Adrenal gland (tissue), 9 donors: ENCODE measurements at regions not wholly inside any gene's neighbourhood (a gene's known extent, or its start where the extent isn't known, plus 50 kb on each side); places are given as distances from the start of the nearest gene placed in this dataset.

Experiments
- DNase-seq, 7 donors: peaks; one replicate each; pipeline ENCODE4 v3.0.0-alpha.2; 2019 to 2020
- H3K27ac ChIP-seq, 5 donors: fragments of 200-600 bp; sonication (generic) in 4 of 5; 1 replicate in 3 of 5; 2 replicates in 2 of 5; pipeline versions ENCODE4 v1.5.1 to v1.8.0; 2016 to 2020; ENCODE audit warnings: mild to moderate bottlenecking in 1 of 5
- H3K27me3 ChIP-seq: fragments of 200-600 bp; 2 replicates; pipeline ENCODE4 v1.8.0; 2021
- H3K36me3 ChIP-seq, 2 donors: fragments of 200-600 bp; replicated peaks in 1 of 2; 1 replicate in 1 of 2; 2 replicates in 1 of 2; pipeline versions ENCODE4 v1.5.1 to v1.8.0; 2018 to 2022
- H3K4me1 ChIP-seq, 2 donors: fragments of 200-600 bp; replicated peaks in 1 of 2; 1 replicate in 1 of 2; 2 replicates in 1 of 2; pipeline versions ENCODE4 v1.5.1 to v1.8.0; 2018 to 2021
- H3K4me3 ChIP-seq, 4 donors: fragments of 200-600 bp; sonication (generic) in 3 of 4; one replicate each; pipeline ENCODE4 v1.5.1; 2016 to 2018
- H3K9me3 ChIP-seq, 3 donors: fragments of 200-600 bp; sonication (generic) in 1 of 3; replicated peaks in 1 of 3; 1 replicate in 2 of 3; 2 replicates in 1 of 3; pipeline versions ENCODE4 v1.5.1 to v1.8.0; 2016 to 2021
- CTCF ChIP-seq, 6 experiments: fragments of 450-650 bp in 4 of 6; fragments of 200-600 bp in 2 of 6; sonication (generic) in 1 of 6; IDR thresholded peaks; 1 replicate in 5 of 6; 2 replicates in 1 of 6; pipeline versions ENCODE4 v1.5.1 to v1.8.0; 2016 to 2021; ENCODE audit warnings: antibody characterized with exemption in 6 of 6, mild to moderate bottlenecking in 2 of 6, moderate library complexity in 1 of 6
- POLR2A ChIP-seq, 2 donors: fragments of 450-650 bp; IDR thresholded peaks; one replicate each; pipeline ENCODE4 v1.6.1; 2017; ENCODE audit warnings: antibody characterized with exemption in 2 of 2, mild to moderate bottlenecking in 2 of 2, moderate library complexity in 1 of 2
- WGBS, 4 donors: extraction: QIAGEN DNeasy Blood & Tissue Kit in 2 of 4; methylation state at CpG; one replicate each; pipeline versions ENCODE4 v1.1.5 to v1.1.7; 2013 to 2017; 5-methylcytosine and 5-hydroxymethylcytosine counted together
- intact Hi-C, 2 donors: fragments of 100-400 bp; cut with DNase I; formaldehyde crosslinking; loops; one replicate each; pipeline versions ENCODE4 v1.14.1 to v1.15.0; 2022 to 2023
- donor health status: healthy with polysubstance abuse.
- donor health status: Bipolar disorder and iron deficiency.
- donor health status: DM: yes; HTN: yes; CAD: no.
- donor health status: DM: no; HTN: no; CAD: no.
- donor health status: DM: no; HTN: no; CAD: no.

- Histone ChIP-seq H3K4me3 (no peak overlapping the region), H3K27me3 (no peaks in the 10 kb centered on the region), H3K36me3 (no peaks in the 10 kb centered on the region), H3K27ac (no peak overlapping the region), H3K4me1 (no peaks in the 10 kb centered on the region), H3K9me3 (no peaks in the 10 kb centered on the region)
- DNase-seq = no peak
- WGBS, 4 donors = 27 to 46% (median 33%) methylated on average over 1 of the region's 1 CpG; no CpG with 5 or more reads in 1 of the 4 donors
- intact Hi-C loops = no loop called here
- TF ChIP-seq POLR2A (IDR thresholded peaks at IDR 0.05) (no peak), CTCF (IDR thresholded peaks at IDR 0.05) (no peak)
Measured at GRCh38 chr11:131302836-131303235, 67.6 kb upstream of the NTM start.

- intact Hi-C loops = no loop called here
- H3K27ac ChIP-seq = no peak overlapping the region
- no peaks in the 10 kb centered on the region for H3K4me1 ChIP-seq
Measured at GRCh38 chr11:131303611-131304119, 66.8 kb upstream of the NTM start.

GRCh38 chr11:131305005-131305404 lies 65.4 kb upstream of the NTM start:
- no peaks in the 10 kb centered on the region for H3K36me3 ChIP-seq
- WGBS, 4 donors = 58 to 72% (median 68%) methylated on average over 3 of the region's 3 CpGs
- TF ChIP-seq CTCF (IDR thresholded peaks at IDR 0.05) (no peak), POLR2A (IDR thresholded peaks at IDR 0.05) (no peak)
- intact Hi-C loops = no loop called here
- H3K4me1 ChIP-seq = no peaks in the 10 kb centered on the region
- no peaks in the 10 kb centered on the region for H3K9me3 ChIP-seq
- H3K4me3 ChIP-seq = no peak overlapping the region
- DNase-seq = no peak
- H3K27ac ChIP-seq = no peak overlapping the region
- H3K27me3 ChIP-seq = no peaks in the 10 kb centered on the region

More at GRCh38 chr11:131303611-131304119, 66.8 kb upstream of the NTM start:
- Histone ChIP-seq H3K27me3 (no peaks in the 10 kb centered on the region), H3K36me3 (no peaks in the 10 kb centered on the region), H3K9me3 (no peaks in the 10 kb centered on the region), H3K4me3 (no peak overlapping the region)
- WGBS, 4 donors = 68 to 75% (median 71%) methylated on average over 5 of the region's 5 CpGs
- DNase-seq = no peak
- TF ChIP-seq CTCF (IDR thresholded peaks at IDR 0.05) = no peak
- TF ChIP-seq POLR2A (IDR thresholded peaks at IDR 0.05) = no peak

DNA sequence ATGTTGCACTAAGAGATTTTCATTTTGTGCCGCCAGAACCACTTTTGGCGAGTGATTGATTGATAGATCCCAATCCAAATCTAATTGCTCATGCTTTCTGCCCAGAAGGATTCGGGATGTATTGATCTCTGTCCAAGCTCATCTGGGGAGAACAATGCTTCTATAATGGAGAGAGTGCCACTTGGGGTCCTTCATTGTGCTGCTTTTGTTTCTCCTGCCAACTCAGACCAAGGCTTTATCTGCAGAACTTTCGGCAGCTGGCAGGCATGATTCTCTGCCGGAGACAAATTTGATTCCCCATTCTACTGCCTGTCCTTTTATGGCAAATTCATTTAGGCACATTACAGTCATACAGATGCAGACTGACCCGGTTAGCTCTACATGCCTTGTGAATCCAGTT lies 62.9 kb upstream of the NTM start:
- TF ChIP-seq CTCF (IDR thresholded peaks at IDR 0.05) = no peak
- TF ChIP-seq POLR2A (IDR thresholded peaks at IDR 0.05) = no peak
- H3K4me1 ChIP-seq = no peaks in the 10 kb centered on the region
- H3K27ac ChIP-seq = no peak overlapping the region
- intact Hi-C loops = no loop called here
- H3K4me3 ChIP-seq = no peak overlapping the region
- 81 to 88% (median 83%) methylated on average over 6 of the region's 6 CpGs for WGBS, 4 donors
- H3K9me3 ChIP-seq = no peaks in the 10 kb centered on the region
- H3K36me3 ChIP-seq = no peaks in the 10 kb centered on the region
- DNase-seq = no peak
- no peaks in the 10 kb centered on the region for H3K27me3 ChIP-seq
